ENCODE measurements at regions not wholly inside any gene's neighbourhood (a gene's known extent, or its start where the extent isn't known, plus 50 kb on each side); places are given as distances from the start of the nearest gene placed in this dataset.

GRCh38 chr10:20962165-20962564 lies 65.1 kb upstream of the NEBL start:
- no peak for DNase-seq (ENCODE audit: extremely low read depth, low read depth, low spot score)

GRCh38 chr10:20959242-20959641 lies 62.1 kb upstream of the NEBL start:
- DNase-seq (ENCODE audit: extremely low read depth, low read depth, low spot score): no peak

GRCh38 chr10:20958764-20959163 lies 61.7 kb upstream of the NEBL start:
- DNase-seq (ENCODE audit: extremely low read depth, low read depth, low spot score): no peak

- no peak for DNase-seq (ENCODE audit: extremely low read depth, low read depth, low spot score)
Measured at GRCh38 chr10:20958225-20958624, 61.1 kb upstream of the NEBL start.

GRCh38 chr10:20957744-20958143 lies 60.6 kb upstream of the NEBL start:
- DNase-seq (ENCODE audit: extremely low read depth, low read depth, low spot score): no peak

- no peak for DNase-seq (ENCODE audit: extremely low read depth, low read depth, low spot score)
Measured at GRCh38 chr10:20956843-20957242, 59.7 kb upstream of the NEBL start.

- no peak for DNase-seq (ENCODE audit: extremely low read depth, low read depth, low spot score)
Measured at GRCh38 chr10:20955355-20955893, 58.3 kb upstream of the NEBL start.

GRCh38 chr10:20954519-20954918 lies 57.4 kb upstream of the NEBL start:
- no peak for DNase-seq (ENCODE audit: extremely low read depth, low read depth, low spot score)

- DNase-seq (ENCODE audit: extremely low read depth, low read depth, low spot score): no peak
Measured at GRCh38 chr10:20953120-20953519, 56.0 kb upstream of the NEBL start.

- no peak for DNase-seq (ENCODE audit: extremely low read depth, low read depth, low spot score)
Measured at GRCh38 chr10:20949967-20950366, 52.9 kb upstream of the NEBL start.

GRCh38 chr10:20948686-20949327 lies 51.7 kb upstream of the NEBL start:
- no peak for DNase-seq (ENCODE audit: extremely low read depth, low read depth, low spot score)
